NB4 (cell line): ENCODE measurements at regions not wholly inside any gene's neighbourhood (a gene's known extent, or its start where the extent isn't known, plus 50 kb on each side); places are given as distances from the start of the nearest gene placed in this dataset.
"Not testable (repeated sequence)": the region's sequence is repeated elsewhere in the genome, so short reads cannot be mapped to it uniquely, and the experiment has no call there.

Experiments used
- DNase-seq: peaks from one replicate; pipeline ENCODE4 v3.0.0; 2010; ENCODE audit warnings: low read depth
- H3K4me3 ChIP-seq: one replicate; pipeline ENCODE4 v1.5.1; 2011; ENCODE audit warnings: mild to moderate bottlenecking, low read depth, low read length, moderate library complexity
- MAX ChIP-seq: IDR thresholded peaks from 2 replicates; pipeline ENCODE4 v1.6.1; 2011; ENCODE audit warnings: low read depth, low read length
- MYC ChIP-seq: IDR thresholded peaks from 2 replicates; pipeline ENCODE4 v1.6.1; 2011; ENCODE audit warnings: low read depth, low read length
- POLR2A ChIP-seq: IDR thresholded peaks from 2 replicates; pipeline ENCODE4 v1.6.1; 2011; ENCODE audit warnings: mild to moderate bottlenecking; ENCODE audit not compliant: insufficient read length; ENCODE audit errors: extremely low read depth
- TF ChIP-seq, protein P1 (sequence below): IDR thresholded peaks from one replicate; pipeline ENCODE4 v1.5.1; 2012; ENCODE audit warnings: low read depth, low read length

GRCh38 chr15:36161771-36162212 lies 417.6 kb upstream of the CDIN1 start:
- no peak for DNase-seq
- no peak overlapping the region for H3K4me3 ChIP-seq
- no peak for TF ChIP-seq POLR2A
- TF ChIP-seq MYC = no peak
- TF ChIP-seq, protein P1, sequence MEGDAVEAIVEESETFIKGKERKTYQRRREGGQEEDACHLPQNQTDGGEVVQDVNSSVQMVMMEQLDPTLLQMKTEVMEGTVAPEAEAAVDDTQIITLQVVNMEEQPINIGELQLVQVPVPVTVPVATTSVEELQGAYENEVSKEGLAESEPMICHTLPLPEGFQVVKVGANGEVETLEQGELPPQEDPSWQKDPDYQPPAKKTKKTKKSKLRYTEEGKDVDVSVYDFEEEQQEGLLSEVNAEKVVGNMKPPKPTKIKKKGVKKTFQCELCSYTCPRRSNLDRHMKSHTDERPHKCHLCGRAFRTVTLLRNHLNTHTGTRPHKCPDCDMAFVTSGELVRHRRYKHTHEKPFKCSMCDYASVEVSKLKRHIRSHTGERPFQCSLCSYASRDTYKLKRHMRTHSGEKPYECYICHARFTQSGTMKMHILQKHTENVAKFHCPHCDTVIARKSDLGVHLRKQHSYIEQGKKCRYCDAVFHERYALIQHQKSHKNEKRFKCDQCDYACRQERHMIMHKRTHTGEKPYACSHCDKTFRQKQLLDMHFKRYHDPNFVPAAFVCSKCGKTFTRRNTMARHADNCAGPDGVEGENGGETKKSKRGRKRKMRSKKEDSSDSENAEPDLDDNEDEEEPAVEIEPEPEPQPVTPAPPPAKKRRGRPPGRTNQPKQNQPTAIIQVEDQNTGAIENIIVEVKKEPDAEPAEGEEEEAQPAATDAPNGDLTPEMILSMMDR = no peak
- no peak for TF ChIP-seq MAX

GRCh38 chr15:36163983-36164382 lies 415.4 kb upstream of the CDIN1 start:
- H3K4me3 ChIP-seq, DNase-seq: not testable (repeated sequence)

- TF ChIP-seq, protein P1 = no peak
- TF ChIP-seq MYC = no peak
- no peak for TF ChIP-seq POLR2A
- no peak for TF ChIP-seq MAX
- no peak overlapping the region for H3K4me3 ChIP-seq
- DNase-seq = no peak
Measured at GRCh38 chr15:36172955-36173354, 406.5 kb upstream of the CDIN1 start.

DNA sequence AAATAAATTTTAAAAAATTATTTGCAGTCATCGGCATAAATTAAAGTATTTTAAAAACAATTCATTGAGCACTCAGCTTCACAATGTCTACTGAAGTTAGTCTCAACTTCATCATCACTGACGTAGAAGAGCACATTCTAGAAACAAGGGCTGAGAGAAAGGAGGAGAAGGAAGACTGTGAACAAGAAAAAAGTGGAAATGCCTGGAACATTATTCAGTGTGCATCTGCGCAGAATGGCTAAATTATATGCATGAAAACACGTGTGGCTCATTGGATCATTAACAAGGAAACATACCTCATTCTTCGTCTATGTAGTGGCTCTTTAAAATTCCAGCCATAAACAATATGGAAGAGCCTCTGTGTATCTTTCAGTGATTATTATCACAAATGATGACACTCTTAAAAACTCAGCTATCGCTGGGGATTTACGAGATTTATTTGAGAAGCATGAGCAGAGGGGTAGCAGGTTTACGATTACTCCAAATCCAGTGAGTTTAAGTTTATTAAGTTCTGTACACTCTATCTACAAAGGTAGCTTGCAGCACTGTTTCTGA lies 404.2 kb upstream of the CDIN1 start:
- no peak for DNase-seq
- H3K4me3 ChIP-seq = no peak overlapping the region
- TF ChIP-seq POLR2A (no peak), MYC (no peak), MAX (no peak)
- TF ChIP-seq, protein P1 = no peak

DNA sequence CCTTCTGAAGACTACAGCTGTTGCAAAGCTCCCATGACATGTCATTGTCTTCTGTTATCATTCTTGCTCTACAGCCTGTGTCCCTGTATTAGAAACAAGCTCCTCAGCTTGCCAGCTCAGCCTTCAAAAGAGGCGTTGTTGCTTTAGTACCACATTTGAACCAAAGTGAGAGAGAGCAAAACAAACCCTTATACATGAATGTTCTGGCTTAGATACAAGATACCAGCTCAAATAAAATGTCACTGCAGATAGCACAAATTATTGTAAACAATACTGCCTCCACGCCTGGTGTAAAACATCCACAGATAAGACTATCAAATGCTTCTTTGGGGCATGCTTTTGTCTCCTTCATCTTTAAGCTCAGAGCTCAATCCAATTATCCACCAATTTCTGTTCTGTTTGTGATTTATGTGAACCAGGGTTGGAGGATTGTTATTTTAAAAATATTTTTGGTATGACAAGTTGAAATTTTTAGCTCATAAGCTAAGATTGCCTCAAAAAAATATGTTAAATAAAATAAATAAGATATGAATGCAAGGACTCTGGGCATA lies 403.6 kb upstream of the CDIN1 start:
- TF ChIP-seq MAX = no peak
- TF ChIP-seq POLR2A = no peak
- no peak for TF ChIP-seq MYC
- TF ChIP-seq, protein P1 = no peak
- DNase-seq = no peak
- no peak overlapping the region for H3K4me3 ChIP-seq

DNA sequence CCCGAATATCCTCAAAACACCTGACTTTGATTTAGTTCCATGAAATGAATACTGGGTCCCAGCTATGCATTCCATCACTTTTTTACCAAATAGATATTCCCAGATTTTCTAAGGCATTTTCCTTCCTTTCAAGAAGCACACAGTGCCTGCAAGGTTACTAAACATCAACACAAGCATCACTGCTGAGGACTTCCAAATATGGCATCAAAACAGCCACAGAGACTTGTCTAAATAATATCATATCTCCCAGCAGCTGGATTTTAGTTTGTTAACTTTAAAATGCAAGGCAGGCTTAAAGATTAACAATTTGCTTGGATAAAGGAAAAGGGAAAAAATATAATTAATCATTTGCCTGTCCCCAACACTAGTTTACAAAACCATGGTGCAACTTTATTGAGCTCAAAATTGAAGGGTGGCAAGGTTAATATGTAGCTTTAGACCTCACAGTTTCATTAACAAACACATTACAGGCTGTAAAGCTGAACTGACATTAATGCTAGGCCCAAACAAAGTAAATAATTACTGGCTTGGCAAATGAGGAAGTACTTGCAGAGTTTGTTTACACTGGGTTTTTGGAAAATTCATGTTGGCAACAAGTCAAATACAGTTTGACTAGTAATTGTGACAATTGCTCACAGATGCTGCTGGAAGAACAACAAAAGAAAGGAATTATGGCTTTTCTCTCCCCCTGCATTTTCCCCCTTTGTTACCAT lies 401.7 kb upstream of the CDIN1 start:
- H3K4me3 ChIP-seq = no peak overlapping the region
- DNase-seq = no peak
- no peak for TF ChIP-seq MYC
- no peak for TF ChIP-seq MAX
- TF ChIP-seq, protein P1 = no peak
- no peak for TF ChIP-seq POLR2A
